Transverse colon (tissue), 4 donors: ENCODE measurements at regions not wholly inside any gene's neighbourhood (a gene's known extent, or its start where the extent isn't known, plus 50 kb on each side); places are given as distances from the start of the nearest gene placed in this dataset.

ENCODE experiments used
- EP300 ChIP-seq: sonication (generic); formaldehyde crosslinking; IDR thresholded peaks from one replicate; pipeline ENCODE4 v1.6.1; 2017; ENCODE audit warnings: antibody characterized with exemption, low read depth
- POLR2AphosphoS5 ChIP-seq, 3 donors: sonication (generic); formaldehyde crosslinking; IDR thresholded peaks; one replicate each; pipeline ENCODE4 v1.6.1; 2016; ENCODE audit warnings: antibody characterized with exemption in 3 of 3
- TF ChIP-seq, protein P1 (sequence below), 5 experiments: fragments of 200-600 bp in 3 of 5; fragments of 450-650 bp in 2 of 5; sonication (generic) in 3 of 5; IDR thresholded peaks; 1 replicate in 2 of 5; 2 replicates in 3 of 5; pipeline ENCODE4 v1.5.1; 2016 to 2017; ENCODE audit warnings: antibody characterized with exemption in 5 of 5, inconsistent platforms in 3 of 5, mild to moderate bottlenecking in 2 of 5, moderate library complexity in 1 of 5

DNA sequence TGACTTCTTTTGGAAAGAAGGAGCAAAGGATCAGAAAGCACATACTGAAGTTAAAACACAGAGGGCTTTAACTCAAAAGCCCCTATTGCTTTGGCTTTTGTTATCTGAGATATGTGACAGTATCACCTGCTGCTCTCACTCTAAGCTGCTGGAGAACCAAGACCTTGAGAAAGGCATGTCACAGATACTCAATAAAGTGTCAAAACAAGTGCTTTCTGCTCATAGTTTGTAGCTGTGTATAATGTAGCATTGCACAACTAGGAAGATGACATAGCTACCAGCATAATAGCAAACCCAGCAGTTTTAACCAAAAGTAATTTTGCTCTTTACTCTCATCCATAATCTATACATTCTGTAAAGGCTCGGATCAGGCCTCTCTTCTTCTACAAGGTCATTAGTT lies 159.6 kb downstream of the LHFPL1 start:
- TF ChIP-seq, protein P1, sequence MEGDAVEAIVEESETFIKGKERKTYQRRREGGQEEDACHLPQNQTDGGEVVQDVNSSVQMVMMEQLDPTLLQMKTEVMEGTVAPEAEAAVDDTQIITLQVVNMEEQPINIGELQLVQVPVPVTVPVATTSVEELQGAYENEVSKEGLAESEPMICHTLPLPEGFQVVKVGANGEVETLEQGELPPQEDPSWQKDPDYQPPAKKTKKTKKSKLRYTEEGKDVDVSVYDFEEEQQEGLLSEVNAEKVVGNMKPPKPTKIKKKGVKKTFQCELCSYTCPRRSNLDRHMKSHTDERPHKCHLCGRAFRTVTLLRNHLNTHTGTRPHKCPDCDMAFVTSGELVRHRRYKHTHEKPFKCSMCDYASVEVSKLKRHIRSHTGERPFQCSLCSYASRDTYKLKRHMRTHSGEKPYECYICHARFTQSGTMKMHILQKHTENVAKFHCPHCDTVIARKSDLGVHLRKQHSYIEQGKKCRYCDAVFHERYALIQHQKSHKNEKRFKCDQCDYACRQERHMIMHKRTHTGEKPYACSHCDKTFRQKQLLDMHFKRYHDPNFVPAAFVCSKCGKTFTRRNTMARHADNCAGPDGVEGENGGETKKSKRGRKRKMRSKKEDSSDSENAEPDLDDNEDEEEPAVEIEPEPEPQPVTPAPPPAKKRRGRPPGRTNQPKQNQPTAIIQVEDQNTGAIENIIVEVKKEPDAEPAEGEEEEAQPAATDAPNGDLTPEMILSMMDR (IDR thresholded peaks at IDR 0.05) = no peak
- TF ChIP-seq EP300 = no peak
- no peak for TF ChIP-seq POLR2AphosphoS5 (IDR thresholded peaks at IDR 0.05)
